Occipital lobe (tissue), 1 donor: ENCODE measurements at regions not wholly inside any gene's neighbourhood (a gene's known extent, or its start where the extent isn't known, plus 50 kb on each side); places are given as distances from the start of the nearest gene placed in this dataset.

Experiments
- DNase-seq: peaks from one replicate; lab custom pipeline; 2025; lab: John Stamatoyannopoulos, UW

- DNase-seq: no peak
Observed at GRCh38 chr16:9186061-9186460, 94.6 kb downstream of the HAPSTR1 start.

- DNase-seq: no peak
Observed at GRCh38 chr16:9188721-9189120, 97.3 kb downstream of the HAPSTR1 start.

- DNase-seq: no peak
Observed at GRCh38 chr16:9191274-9191850, 99.9 kb downstream of the HAPSTR1 start.

GRCh38 chr16:9192746-9193145, 101.3 kb downstream of the HAPSTR1 start:
- no peak for DNase-seq

GRCh38 chr16:9195287-9195686, 103.8 kb downstream of the HAPSTR1 start:
- DNase-seq: no peak

GRCh38 chr16:9197957-9198661, 106.7 kb downstream of the HAPSTR1 start:
- no peak for DNase-seq

- no peak for DNase-seq
Observed at GRCh38 chr16:9199311-9199710, 107.9 kb downstream of the HAPSTR1 start.

- no peak for DNase-seq
Observed at GRCh38 chr16:9199751-9200150, 108.3 kb downstream of the HAPSTR1 start.

GRCh38 chr16:9203956-9204355, 112.5 kb downstream of the HAPSTR1 start:
- no peak for DNase-seq

GRCh38 chr16:9205661-9206060, 114.2 kb downstream of the HAPSTR1 start:
- DNase-seq: no peak

GRCh38 chr16:9206156-9206555, 114.7 kb downstream of the HAPSTR1 start:
- DNase-seq: no peak

GRCh38 chr16:9212621-9213020, 121.2 kb downstream of the HAPSTR1 start:
- no peak for DNase-seq

- no peak for DNase-seq
Observed at GRCh38 chr16:9219813-9220212, 128.4 kb downstream of the HAPSTR1 start.

GRCh38 chr16:9225527-9226316, 134.3 kb downstream of the HAPSTR1 start:
- DNase-seq: no peak

- DNase-seq: no peak
Observed at GRCh38 chr16:9226924-9227323, 135.5 kb downstream of the HAPSTR1 start.

GRCh38 chr16:9231039-9231438, 139.6 kb downstream of the HAPSTR1 start:
- DNase-seq: no peak

- DNase-seq: no peak
Observed at GRCh38 chr16:9232102-9232770, 140.8 kb downstream of the HAPSTR1 start.

GRCh38 chr16:9235867-9236266, 144.4 kb downstream of the HAPSTR1 start:
- DNase-seq: no peak

GRCh38 chr16:9236319-9236718, 144.9 kb downstream of the HAPSTR1 start:
- DNase-seq: no peak

- no peak for DNase-seq
Observed at GRCh38 chr16:9238346-9238745, 146.9 kb downstream of the HAPSTR1 start.

- no peak for DNase-seq
Observed at GRCh38 chr16:9241177-9241576, 149.7 kb downstream of the HAPSTR1 start.

GRCh38 chr16:9248162-9248561, 156.7 kb downstream of the HAPSTR1 start:
- DNase-seq: no peak
